ENCODE measurements at regions not wholly inside any gene's neighbourhood (a gene's known extent, or its start where the extent isn't known, plus 50 kb on each side); places are given as distances from the start of the nearest gene placed in this dataset. TPM values are rescaled to one million over a fixed set of nuclear protein-coding genes. Genes with fewer than 3 reads are reported as not detected.

Small RNA genes in the stretch of these regions (small RNA-seq; reads per million reads assigned to genes)
- gene CFTRP3 (not detected), gene MLLT10P1 (not detected), gene RF00019 (not detected)

All from neural progenitor cell (in vitro differentiated cells).